ENCODE measurements at regions not wholly inside any gene's neighbourhood (a gene's known extent, or its start where the extent isn't known, plus 50 kb on each side); places are given as distances from the start of the nearest gene placed in this dataset.
"Not testable (repeated sequence)": the region's sequence is repeated elsewhere in the genome, so short reads cannot be mapped to it uniquely, and the experiment has no call there.

DNA sequence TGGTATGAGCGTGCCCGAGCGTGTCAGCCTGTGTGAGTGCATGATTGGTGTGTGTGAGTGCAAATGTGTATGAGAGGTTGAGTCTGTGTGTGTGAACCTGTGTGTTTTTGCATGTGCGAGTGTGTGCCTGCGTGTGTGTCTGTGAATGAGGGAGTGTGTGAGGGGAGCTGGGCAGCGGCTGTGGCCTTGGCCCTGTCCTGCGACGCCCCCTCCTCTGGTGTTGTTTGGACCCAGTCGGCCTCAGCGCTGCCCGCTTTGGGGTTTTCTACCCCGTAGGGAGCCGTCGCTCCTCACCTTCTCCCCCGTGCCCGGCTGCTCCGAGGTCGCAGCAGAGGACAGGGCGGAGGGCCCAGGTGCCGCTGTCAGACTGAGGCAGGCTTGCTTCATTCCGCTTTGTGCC lies 69.0 kb downstream of the TMEM121 start:
- not testable (repeated sequence) for H3K4me3 Mint-ChIP-seq, DNase-seq, H3K27ac Mint-ChIP-seq, H3K4me1 Mint-ChIP-seq, H3K27me3 Mint-ChIP-seq, H3K36me3 Mint-ChIP-seq, H3K9me3 Mint-ChIP-seq

DNA sequence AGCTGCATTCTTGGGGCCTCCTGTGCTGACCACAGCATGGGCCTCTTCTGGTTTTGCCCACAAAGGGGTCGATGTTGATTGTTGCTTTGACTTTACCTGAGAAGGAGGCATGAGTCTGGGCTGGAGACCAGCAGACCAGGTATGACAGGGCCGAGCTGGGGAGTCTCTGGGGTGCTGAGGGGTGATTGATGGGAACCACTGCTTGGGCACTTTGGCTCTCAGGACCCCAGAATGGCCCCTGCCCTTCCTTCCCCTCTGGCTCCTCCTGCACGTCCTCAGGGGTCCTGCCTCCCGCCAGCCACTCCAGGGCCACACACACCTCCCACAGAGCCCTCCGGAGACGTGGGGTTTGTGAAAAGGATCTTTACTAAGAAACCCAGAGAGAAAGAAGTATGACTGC lies 70.0 kb downstream of the TMEM121 start:
- H3K4me3 Mint-ChIP-seq, DNase-seq, H3K9me3 Mint-ChIP-seq, H3K4me1 Mint-ChIP-seq, H3K27ac Mint-ChIP-seq, H3K27me3 Mint-ChIP-seq, H3K36me3 Mint-ChIP-seq: not testable (repeated sequence)

DNA sequence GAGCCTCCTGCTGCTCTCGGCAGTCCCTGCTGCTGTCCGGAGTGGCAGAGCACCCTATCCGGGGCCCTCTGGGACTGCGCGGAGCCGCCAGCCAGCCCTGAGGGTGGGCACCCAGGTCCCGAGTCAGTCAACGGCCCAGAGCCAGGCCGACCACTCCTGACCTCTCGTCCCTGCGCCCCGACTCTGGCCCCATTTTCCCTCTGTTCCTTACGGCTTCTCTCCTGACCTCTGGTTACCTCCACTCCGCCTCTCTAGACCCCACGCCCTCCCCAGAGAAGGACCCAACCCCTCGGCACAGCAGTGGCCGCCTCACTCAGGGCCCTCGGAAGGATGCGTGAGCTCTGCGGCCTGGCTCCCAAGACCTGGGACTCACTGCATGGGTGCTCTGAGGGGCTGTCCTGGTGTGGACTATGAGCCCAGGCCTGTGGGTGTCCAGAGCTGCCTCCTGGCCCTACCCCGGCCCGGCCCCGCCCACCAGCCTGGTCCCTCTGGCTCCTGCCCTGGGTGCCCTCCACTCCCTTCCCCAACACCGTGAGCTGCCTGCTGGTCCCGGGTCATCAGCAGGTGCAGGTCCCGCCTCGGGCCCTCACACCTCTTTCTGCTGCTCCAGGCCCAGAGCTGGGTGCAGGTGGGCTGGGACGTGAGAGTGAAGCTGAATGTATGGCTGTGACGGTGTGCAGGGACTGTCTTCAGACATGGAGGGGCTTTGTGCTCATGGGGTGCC lies 71.8 kb downstream of the TMEM121 start:
- H3K4me1 Mint-ChIP-seq, H3K27ac Mint-ChIP-seq, H3K9me3 Mint-ChIP-seq, H3K4me3 Mint-ChIP-seq, H3K36me3 Mint-ChIP-seq, DNase-seq, H3K27me3 Mint-ChIP-seq: not testable (repeated sequence)

DNA sequence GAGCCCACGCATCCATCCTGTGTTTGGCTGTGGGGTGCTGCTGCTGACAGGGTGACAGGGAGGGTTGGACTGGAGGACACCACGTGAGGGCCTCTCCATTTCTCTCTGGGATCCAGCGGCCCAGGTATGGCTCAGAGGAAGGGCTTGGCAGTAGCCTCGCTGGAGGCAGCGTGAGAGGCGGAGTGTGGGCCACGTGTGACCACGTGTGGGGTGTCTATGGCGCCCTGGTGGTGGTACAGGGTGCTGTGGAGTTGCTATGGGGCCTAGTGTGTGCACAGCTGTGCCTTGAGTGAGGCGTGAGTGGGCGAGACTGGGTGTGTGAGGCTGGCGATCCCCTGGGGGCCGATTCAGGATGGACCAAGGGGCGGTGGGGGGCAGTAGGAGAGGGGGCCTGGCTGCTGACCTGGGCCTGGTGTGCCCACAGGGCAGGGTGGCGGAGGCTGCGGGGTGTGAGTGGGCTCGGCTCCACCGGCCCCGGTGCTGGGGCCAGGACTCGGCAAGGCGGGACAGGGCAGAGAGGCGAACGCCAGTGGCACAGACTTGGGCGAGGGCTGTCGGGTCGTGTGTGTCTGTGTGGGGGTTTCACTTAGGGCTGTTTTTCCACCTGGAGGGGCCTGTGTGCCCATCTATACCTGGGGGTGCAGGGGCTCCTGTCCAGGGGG lies 72.7 kb downstream of the TMEM121 start:
- H3K36me3 Mint-ChIP-seq, H3K27me3 Mint-ChIP-seq, H3K4me3 Mint-ChIP-seq, H3K9me3 Mint-ChIP-seq, DNase-seq, H3K27ac Mint-ChIP-seq, H3K4me1 Mint-ChIP-seq: not testable (repeated sequence)

DNA sequence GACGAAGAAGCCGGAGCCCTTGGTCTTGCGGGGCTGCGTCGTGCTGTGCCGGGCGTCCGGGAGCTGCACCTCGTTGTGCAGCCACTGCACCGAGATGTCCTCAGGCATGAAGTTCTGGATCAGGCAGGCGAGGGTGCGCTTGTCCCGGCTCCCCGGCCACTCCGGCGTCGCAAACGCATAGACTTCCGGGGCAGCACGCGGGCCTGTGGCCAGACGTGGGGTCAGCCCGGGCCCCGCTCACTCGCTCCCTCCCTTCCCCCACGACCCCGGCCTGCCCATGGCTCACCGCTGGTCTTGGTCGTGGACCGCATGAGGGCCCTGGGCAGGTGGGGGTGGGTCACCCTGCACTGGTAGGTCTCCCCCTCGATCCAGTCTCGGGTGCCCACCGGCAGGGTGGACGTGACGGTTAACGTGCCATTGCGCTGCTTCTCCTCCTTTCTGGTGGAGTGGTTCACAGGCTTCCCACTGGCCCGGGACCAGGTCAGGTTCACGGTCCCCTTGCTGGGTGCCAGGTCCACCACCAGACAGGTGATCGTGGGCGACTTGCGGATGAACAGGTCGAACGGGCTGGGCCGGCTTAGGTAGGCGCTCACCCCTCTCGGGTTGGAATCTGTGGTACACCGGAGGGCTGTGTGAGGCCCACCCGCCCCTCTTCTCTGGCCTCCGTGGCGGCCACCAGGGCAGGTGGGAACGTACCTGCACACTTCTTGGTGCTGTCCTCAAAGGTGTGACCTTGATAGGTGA lies 74.0 kb downstream of the TMEM121 start:
- not testable (repeated sequence) for H3K27ac Mint-ChIP-seq, H3K4me1 Mint-ChIP-seq, H3K36me3 Mint-ChIP-seq, H3K4me3 Mint-ChIP-seq, DNase-seq, H3K9me3 Mint-ChIP-seq, H3K27me3 Mint-ChIP-seq

DNA sequence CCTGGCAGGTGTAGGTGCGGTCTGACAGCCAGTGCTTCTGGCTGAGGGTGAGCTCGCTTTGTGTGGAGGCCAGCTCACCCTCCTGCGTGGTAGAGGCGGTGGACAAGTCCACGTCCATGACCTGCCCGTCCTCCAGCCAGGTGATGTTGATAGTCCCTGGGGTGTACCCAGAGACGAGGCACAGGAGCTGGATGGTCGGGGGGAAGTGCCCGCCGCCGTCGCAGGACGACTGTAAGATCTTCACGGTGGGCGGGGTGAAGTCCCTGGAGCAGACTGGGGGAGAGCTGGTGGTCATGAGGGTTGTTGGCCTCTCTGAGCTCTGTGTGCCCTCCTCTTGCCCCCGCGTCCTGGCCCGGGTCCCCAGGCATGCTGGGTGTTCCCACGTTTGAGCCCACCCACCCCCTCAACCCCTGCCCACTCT lies 74.6 kb downstream of the TMEM121 start:
- H3K4me1 Mint-ChIP-seq: no peaks in the 10 kb centered on the region
- DNase-seq: no peak
- H3K27ac Mint-ChIP-seq: no peak overlapping the region
- H3K27me3 Mint-ChIP-seq: no peaks in the 10 kb centered on the region
- H3K36me3 Mint-ChIP-seq: no peaks in the 10 kb centered on the region
- no peak overlapping the region for H3K4me3 Mint-ChIP-seq
- H3K9me3 Mint-ChIP-seq: no peaks in the 10 kb centered on the region

DNA sequence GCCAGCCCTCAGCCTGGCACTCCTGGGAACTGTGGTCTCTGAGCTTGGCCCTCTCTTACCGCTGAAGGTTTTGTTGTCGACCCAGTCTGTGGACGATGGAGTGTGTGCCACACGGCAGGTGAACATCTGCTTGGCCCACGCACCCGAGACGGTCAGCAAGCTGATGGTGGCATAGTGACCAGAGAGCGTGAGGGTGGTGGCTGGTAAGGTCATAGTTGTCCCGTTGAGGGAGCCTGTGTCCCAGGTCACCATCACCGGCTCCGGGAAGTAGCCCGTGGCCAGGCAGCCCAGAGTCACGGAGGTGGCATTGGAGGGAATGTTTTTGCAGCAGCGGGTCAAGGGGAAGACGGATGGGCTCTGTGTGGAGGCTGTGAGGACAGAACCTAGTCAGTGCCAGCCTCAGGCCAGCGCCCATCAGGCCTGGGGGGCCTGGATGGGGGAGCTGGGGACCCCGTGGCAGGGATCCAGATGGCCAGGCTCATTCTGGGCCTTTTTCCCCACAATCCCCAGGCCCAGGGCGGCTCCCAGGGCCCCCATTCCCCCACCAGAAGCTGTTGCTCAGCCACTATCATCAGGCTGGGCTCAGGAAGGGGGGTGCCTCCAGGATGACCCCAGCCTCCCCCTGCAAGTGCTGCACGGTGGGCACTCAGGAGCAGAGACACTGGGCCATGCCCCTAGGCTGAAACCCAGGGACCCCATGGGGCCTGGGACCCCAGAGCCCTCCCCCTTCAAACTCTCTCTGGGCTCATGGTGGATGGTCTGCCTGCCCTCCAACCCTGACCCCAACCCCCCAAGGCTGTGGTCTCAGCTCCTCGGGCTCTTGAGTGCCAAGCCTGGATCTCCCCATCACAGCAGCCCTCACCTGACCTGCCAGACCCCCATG lies 75.2 kb downstream of the TMEM121 start:
- H3K4me3 Mint-ChIP-seq: no peak overlapping the region
- no peaks in the 10 kb centered on the region for H3K36me3 Mint-ChIP-seq
- no peaks in the 10 kb centered on the region for H3K9me3 Mint-ChIP-seq
- H3K4me1 Mint-ChIP-seq: no peaks in the 10 kb centered on the region
- H3K27ac Mint-ChIP-seq: no peak overlapping the region
- DNase-seq: no peak
- H3K27me3 Mint-ChIP-seq: no peaks in the 10 kb centered on the region

DNA sequence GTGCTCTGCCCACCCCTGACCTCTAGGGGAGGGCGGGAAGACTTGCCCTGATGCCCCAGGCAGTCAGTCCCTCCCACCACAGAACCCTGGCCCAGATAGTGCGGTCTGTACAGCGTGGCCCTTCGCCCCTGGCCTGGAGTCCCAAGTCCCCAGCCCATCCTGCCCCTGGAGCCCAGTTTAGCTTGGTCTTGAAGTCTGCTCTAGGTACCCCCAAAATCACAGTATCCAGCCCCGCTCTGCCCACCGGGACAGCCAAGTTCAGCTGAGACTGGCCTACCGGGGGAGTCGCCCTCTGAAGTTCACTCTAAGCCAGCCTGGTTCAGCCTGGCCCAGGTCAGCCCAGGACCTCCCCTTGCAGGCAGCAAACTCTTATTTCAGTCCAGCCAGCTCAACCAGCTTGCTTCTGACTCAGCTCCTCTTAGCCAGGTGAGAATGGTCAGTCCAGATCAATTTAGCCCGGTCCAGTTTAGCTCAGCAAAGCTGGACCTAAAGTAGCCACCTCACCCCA lies 75.9 kb downstream of the TMEM121 start:
- no peak overlapping the region for H3K4me3 Mint-ChIP-seq

DNA sequence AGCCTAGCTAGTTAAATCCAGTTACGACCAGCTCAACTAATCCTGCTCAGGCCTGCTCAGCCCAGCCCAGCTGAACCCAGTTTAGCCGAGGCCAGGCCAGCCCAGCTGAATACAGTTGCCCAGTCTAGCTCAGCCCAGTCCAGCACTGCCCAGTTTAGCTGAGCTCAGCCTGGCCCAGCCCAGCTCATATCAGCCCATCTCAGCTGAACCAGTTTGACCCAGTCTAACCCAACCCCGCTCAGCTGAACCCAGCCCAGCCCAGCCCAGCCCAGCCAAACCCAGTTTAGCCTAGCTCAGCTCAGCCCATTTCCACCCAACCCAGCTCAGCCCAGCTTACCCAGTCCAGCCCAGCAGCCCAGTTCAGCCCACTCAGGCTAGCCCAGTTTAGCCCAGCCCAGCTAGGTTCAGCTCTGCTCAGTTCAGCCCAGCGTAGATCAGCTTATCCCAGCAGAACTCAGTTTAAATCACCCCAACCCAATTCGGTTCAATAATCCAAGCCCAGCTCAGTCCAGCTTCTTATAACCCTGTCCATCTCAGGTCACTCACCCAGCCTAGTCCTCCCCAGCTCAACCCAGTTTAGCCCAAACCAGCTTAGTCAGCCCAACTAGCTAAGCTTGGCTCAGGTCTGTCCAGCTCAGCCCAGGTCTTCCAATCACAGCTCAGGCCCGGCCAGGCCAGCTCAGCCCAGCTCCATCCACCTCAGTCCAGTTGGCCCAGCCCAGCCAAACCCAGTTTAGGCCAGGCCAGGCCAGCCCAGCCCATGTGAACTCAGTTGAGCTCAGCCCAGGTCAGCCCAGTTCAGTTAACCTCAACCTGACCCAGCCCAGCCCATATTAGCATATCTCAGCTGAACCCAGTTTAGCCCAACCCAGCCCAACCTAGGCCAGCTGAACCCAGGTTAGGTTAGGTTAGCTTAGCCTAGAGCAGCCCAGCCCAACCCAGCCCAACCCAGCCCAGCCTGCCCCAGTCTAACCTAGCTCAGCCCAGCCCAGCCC lies 76.7 kb downstream of the TMEM121 start:
- no peaks in the 10 kb centered on the region for H3K36me3 Mint-ChIP-seq
- H3K4me3 Mint-ChIP-seq: no peak overlapping the region
- no peaks in the 10 kb centered on the region for H3K9me3 Mint-ChIP-seq
- no peaks in the 10 kb centered on the region for H3K27me3 Mint-ChIP-seq
- H3K4me1 Mint-ChIP-seq: no peaks in the 10 kb centered on the region
- H3K27ac Mint-ChIP-seq: no peak overlapping the region
- no peak for DNase-seq

More for the DNA sequence above, 75.9 kb downstream of the TMEM121 start:
- no peak for DNase-seq
- H3K27me3 Mint-ChIP-seq: no peaks in the 10 kb centered on the region
- no peaks in the 10 kb centered on the region for H3K4me1 Mint-ChIP-seq
- no peak overlapping the region for H3K27ac Mint-ChIP-seq
- no peaks in the 10 kb centered on the region for H3K9me3 Mint-ChIP-seq
- H3K36me3 Mint-ChIP-seq: no peaks in the 10 kb centered on the region

DNA sequence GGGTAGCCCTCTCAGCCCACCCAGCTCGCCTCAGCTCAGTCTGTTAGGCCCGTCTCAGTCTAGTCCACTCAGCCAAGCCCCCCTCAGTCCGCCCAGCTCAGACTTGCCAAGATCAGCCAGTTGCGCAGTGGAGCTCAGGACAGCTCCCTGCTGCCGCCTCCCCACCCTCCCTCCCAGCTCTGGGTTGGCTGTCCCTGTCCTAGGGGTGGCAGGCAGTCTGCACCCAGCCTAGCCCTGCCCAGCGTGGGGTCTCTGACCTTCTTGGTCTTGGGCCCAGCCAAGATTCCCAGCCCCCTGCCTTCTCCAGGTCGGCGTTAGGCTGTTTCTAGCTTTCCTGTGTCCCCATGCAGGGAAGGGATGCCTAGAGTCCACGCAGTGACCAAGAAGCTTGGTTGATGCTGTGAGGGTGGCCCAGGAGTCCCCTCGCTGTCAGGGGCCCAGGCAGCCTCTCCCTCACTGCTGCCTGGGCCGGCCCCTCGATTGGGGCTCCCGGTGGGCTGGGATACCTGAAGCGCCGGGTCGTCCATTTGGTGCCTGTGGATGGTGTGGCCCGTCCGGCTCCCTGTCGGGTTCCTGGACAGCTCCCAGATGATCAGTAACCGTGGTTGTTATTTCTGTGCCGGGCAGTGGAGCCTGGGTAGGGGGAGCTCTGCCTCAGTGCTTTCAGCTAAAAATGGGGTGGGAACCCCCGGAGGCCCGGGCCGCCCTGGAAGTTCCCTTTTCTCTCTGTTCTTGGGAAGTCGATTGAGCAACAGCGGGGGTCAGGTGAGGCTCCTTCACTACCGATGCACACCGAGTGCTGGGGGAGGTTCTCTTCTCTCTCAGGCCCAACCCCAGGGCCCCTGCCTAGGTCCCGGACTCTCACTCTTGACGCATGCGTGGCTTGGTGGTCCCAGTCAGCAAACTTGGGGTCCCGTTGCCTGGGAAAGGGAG lies 78.4 kb downstream of the TMEM121 start:
- not testable (repeated sequence) for DNase-seq, H3K27ac Mint-ChIP-seq, H3K4me1 Mint-ChIP-seq, H3K27me3 Mint-ChIP-seq, H3K9me3 Mint-ChIP-seq, H3K4me3 Mint-ChIP-seq, H3K36me3 Mint-ChIP-seq

DNA sequence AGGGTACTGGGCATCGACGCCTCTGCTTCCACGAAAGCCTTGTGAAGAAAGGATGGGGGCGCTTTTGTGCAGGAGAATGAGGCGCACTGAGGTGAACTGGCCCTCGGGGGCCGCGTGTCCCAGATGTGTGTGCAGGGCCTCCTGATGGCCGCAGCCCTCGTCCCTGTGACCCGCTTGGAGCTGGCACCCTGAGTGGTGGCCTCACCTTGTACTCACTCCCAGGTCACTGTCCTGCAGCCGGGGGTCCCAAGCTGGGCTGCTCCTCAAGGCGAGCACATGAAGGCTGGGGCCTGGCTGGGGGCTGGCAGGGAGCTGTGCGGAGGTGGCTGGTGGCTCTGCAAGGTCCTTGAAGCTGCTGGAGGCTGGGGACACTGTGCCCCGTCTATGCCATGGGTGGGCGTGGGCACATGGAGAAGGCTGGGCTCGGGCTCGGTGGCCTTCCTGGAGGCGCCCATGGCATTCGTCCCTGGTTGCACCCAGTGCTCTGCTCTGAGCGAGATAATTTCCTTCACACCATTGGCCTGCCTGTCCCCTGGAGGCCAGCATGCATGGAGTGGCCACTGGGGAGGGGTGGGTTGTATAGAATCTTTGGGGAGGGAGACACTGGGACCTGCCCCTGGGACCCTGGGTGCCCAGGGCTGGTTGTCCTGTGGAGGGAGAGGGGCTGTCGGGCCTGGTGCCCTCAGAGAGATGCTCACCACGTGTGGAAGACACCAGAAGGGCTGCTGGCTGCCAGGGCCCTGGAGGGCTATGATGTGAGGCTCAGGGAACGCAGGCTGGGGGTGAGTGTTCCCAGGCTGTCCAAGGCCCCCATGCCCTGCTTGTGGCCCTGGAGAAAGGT lies 79.3 kb downstream of the TMEM121 start:
- Mint-ChIP-seq H3K4me3 (no peak overlapping the region), H3K27me3 (no peaks in the 10 kb centered on the region), H3K36me3 (no peaks in the 10 kb centered on the region), H3K9me3 (no peaks in the 10 kb centered on the region), H3K4me1 (no peaks in the 10 kb centered on the region), H3K27ac (no peak overlapping the region)
- DNase-seq: no peak

DNA sequence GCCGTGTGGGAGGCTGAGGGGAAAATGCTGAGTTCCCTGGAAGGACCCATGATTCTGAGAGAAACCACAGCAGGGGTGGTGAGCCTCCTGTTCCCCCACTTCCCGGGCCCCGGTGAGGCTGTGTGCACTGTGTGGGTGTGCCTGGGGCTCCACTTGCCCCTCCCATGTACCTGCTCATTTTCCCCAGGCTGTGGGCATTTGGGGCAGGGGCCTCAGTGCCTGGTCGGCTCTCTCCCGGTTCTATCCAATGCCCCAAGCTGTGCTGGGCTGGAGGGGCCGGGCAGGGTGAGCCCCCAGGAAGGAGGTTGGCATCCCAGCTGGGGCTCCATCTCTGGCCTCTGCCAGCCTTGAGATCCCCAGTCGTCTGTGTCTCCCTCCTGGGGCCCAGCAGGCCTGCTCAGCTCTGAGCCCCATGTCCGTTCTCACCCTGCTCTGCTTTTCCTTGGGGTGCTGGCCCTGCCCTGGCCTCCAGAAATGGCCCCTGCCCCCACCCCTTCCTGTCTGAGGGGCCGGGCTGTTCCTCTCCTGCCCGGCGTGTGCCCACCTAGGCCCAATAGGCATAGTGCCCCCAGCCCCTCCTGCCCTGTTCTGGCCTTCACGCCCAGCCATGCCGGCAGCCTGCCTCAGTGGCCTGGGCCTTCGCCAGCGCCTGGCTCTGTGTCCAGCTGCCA lies 80.1 kb downstream of the TMEM121 start:
- H3K36me3 Mint-ChIP-seq, H3K27me3 Mint-ChIP-seq, H3K4me1 Mint-ChIP-seq, DNase-seq, H3K27ac Mint-ChIP-seq, H3K4me3 Mint-ChIP-seq, H3K9me3 Mint-ChIP-seq: not testable (repeated sequence)

All from activated naive CD8-positive, alpha-beta T cell treated with anti-CD3 and anti-CD28 coated beads for 36 hours (primary cell).